Sigmoid colon (tissue), 6 donors: ENCODE measurements at regions not wholly inside any gene's neighbourhood (a gene's known extent, or its start where the extent isn't known, plus 50 kb on each side); places are given as distances from the start of the nearest gene placed in this dataset.

ENCODE experiments used
- DNase-seq: peaks from one replicate; pipeline ENCODE4 v3.0.0-alpha.2; 2019
- H3K27ac ChIP-seq, 4 donors: fragments of 200-600 bp; sonication (generic); one replicate each; pipeline ENCODE4 v1.5.1; 2016 to 2019; ENCODE audit warnings: mild to moderate bottlenecking in 1 of 4
- H3K27me3 ChIP-seq, 3 donors: fragments of 200-600 bp; sonication (generic); one replicate each; pipeline ENCODE4 v1.5.1; 2019; ENCODE audit warnings: mild to moderate bottlenecking in 1 of 3
- H3K36me3 ChIP-seq, 4 donors: fragments of 200-600 bp; sonication (generic); one replicate each; pipeline ENCODE4 v1.5.1; 2016 to 2019
- H3K4me1 ChIP-seq, 4 donors: fragments of 200-600 bp; sonication (generic); one replicate each; pipeline ENCODE4 v1.5.1; 2017 to 2019
- H3K4me3 ChIP-seq, 4 donors: fragments of 200-600 bp; sonication (generic); one replicate each; pipeline ENCODE4 v1.5.1; 2017 to 2019; ENCODE audit warnings: mild to moderate bottlenecking in 2 of 4, moderate library complexity in 1 of 4
- H3K9me3 ChIP-seq, 4 donors: fragments of 200-600 bp in 3 of 4; sonication (generic) in 3 of 4; one replicate each; pipeline versions ENCODE4 v1.5.1 to v1.6.1; 2013 to 2019
- EP300 ChIP-seq, 4 donors: sonication (generic); formaldehyde crosslinking; IDR thresholded peaks; one replicate each; pipeline ENCODE4 v1.6.1; 2017; ENCODE audit warnings: antibody characterized with exemption in 4 of 4
- POLR2A ChIP-seq, 2 donors: fragments of 450-650 bp; IDR thresholded peaks; one replicate each; pipeline ENCODE4 v1.6.1; 2016; ENCODE audit warnings: antibody characterized with exemption in 2 of 2, mild to moderate bottlenecking in 2 of 2, moderate library complexity in 2 of 2
- POLR2AphosphoS5 ChIP-seq, 4 donors: sonication (generic); formaldehyde crosslinking; IDR thresholded peaks; one replicate each; pipeline ENCODE4 v1.6.1; 2017; ENCODE audit warnings: antibody characterized with exemption in 4 of 4
- WGBS, 2 donors: extraction: QIAGEN DNeasy Blood & Tissue Kit; methylation state at CpG; one replicate each; pipeline ENCODE4 v1.1.7; 2013; 5-methylcytosine and 5-hydroxymethylcytosine counted together
- intact Hi-C: fragments of 100-400 bp; cut with DNase I; formaldehyde crosslinking; loops from one replicate; pipeline ENCODE4 v1.15.1; 2023
- TF ChIP-seq, protein P1 (sequence below), 4 experiments: fragments of 450-650 bp in 3 of 4; fragments of 200-600 bp in 1 of 4; IDR thresholded peaks; one replicate each; pipeline ENCODE4 v1.5.1; 2016 to 2019; ENCODE audit warnings: antibody characterized with exemption in 4 of 4, mild to moderate bottlenecking in 3 of 4, moderate library complexity in 2 of 4
- donor health status: healthy with polysubstance abuse.
- donor health status: healthy.

DNA sequence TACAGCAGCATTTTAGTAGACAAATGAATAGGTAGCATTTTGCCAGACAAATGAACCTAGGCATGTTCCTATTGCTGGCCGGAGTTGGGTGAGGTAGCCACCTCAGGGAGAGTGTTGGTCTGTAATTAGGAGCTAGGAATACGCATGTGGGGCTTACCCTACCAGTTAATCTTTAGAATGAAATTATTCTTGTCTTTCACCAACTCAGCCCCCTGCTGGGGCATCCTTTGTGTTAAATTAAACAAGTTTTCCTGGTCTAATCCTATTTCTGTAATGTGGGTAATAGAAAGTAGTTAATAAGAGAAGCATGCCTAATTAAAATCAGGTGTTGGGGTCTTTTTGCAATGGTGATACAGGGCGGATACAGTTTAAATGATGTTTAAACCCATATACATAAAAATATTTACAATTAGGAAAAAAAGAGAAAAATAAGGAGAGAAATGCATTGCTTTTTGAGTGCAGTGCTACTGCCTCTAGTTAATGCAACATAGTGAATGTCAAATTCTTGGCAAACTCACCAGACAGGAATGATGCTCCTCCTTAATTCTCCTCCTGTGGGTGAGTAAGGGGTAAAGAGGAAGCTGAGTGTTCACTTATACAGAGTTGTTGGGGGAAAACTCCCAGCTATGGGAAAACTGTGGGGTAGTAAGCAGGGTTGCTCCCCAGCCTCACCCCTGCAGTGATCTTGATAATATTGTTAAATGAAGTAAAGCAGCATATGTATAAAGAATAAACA, 276.4 kb upstream of the EDNRB start:
- WGBS, 2 donors = 86 to 92% methylated on average over 3 of the region's 3 CpGs
- intact Hi-C loops = no loop called here
- H3K27ac ChIP-seq = no peak overlapping the region
- H3K27me3 ChIP-seq = peaks cover 0 to 3% (median 0%) of the 10 kb centered on the region in 3 donors
- H3K36me3 ChIP-seq = no peaks in the 10 kb centered on the region
- DNase-seq = no peak
- H3K4me3 ChIP-seq = no peak overlapping the region
- no peaks in the 10 kb centered on the region for H3K4me1 ChIP-seq
- no peaks in the 10 kb centered on the region for H3K9me3 ChIP-seq
- TF ChIP-seq EP300 (IDR thresholded peaks at IDR 0.05) = no peak
- no peak for TF ChIP-seq POLR2AphosphoS5 (IDR thresholded peaks at IDR 0.05)
- TF ChIP-seq POLR2A (IDR thresholded peaks at IDR 0.05) = no peak
- TF ChIP-seq, protein P1, sequence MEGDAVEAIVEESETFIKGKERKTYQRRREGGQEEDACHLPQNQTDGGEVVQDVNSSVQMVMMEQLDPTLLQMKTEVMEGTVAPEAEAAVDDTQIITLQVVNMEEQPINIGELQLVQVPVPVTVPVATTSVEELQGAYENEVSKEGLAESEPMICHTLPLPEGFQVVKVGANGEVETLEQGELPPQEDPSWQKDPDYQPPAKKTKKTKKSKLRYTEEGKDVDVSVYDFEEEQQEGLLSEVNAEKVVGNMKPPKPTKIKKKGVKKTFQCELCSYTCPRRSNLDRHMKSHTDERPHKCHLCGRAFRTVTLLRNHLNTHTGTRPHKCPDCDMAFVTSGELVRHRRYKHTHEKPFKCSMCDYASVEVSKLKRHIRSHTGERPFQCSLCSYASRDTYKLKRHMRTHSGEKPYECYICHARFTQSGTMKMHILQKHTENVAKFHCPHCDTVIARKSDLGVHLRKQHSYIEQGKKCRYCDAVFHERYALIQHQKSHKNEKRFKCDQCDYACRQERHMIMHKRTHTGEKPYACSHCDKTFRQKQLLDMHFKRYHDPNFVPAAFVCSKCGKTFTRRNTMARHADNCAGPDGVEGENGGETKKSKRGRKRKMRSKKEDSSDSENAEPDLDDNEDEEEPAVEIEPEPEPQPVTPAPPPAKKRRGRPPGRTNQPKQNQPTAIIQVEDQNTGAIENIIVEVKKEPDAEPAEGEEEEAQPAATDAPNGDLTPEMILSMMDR (IDR thresholded peaks at IDR 0.05) = no peak

DNA sequence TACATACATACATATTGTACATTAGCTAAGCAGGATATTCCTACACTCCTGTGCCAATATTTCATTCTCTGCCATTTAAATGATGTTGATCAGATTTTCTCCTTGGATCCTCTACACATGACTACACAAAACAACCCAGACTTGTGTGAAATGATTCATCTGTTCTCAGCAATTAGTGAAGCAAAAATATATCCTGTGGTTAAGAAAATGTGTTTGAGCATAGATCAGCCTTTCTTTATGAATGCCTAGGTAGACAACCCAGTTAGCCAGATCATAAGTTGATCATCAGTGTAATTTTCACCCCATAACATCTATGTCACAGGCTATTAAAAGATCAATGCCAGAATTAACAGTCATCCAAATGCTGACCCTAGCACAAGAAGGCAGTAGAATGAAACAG, 275.2 kb upstream of the EDNRB start:
- Histone ChIP-seq H3K27me3 (peaks cover 0 to 3% (median 0%) of the 10 kb centered on the region in 3 donors), H3K36me3 (no peaks in the 10 kb centered on the region), H3K4me3 (no peak overlapping the region), H3K4me1 (no peaks in the 10 kb centered on the region), H3K27ac (no peak overlapping the region), H3K9me3 (no peaks in the 10 kb centered on the region)
- intact Hi-C loops = no loop called here
- DNase-seq = no peak
- TF ChIP-seq POLR2AphosphoS5 (IDR thresholded peaks at IDR 0.05) = no peak
- TF ChIP-seq, protein P1 (IDR thresholded peaks at IDR 0.05) = no peak
- TF ChIP-seq POLR2A (IDR thresholded peaks at IDR 0.05) = no peak
- no peak for TF ChIP-seq EP300 (IDR thresholded peaks at IDR 0.05)

DNA sequence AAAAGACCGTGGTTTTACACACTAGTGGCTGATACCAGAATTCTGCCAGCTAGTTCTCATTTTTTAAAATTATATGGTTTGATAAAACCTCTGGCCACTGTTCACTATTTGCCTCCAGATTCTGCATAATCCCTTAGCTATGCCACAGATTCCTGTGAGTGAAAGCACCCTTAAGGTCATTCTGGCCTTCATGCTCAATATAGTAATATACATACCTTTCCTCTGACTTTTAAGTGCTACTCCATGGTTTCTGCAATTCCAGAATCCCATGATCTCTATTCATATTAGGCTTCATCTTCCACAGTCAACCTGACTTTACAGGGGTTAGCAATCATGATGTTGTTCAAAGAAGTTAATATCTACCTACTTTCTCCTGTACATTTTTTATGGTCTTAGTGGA, 274.1 kb upstream of the EDNRB start:
- intact Hi-C loops = no loop called here
- no peak for DNase-seq
- no peaks in the 10 kb centered on the region for H3K36me3 ChIP-seq

DNA sequence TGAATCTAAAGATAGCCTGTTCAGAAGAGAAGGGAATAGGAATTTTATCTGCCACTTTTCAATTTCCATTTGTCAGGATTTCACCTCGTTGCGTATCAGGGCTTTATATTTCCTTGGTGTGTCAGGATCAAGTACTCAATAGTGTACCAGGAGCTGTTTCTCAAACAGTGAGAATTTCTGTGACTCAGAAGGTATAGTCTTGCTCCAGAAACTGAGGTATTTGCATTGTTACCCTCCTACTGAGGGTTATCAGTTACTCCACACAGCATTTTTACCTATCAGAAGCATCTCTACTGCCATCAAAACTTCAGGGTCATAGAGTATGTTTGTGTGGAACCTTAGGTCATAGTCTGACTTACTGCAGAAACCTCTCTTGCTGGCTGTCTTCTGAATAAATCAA, 271.7 kb upstream of the EDNRB start:
- TF ChIP-seq EP300 (IDR thresholded peaks at IDR 0.05) (no peak), POLR2A (IDR thresholded peaks at IDR 0.05) (no peak), POLR2AphosphoS5 (IDR thresholded peaks at IDR 0.05) (no peak)
- TF ChIP-seq, protein P1 (IDR thresholded peaks at IDR 0.05) = no peak
- H3K27ac ChIP-seq = no peak overlapping the region
- H3K27me3 ChIP-seq = peaks cover 0 to 3% (median 0%) of the 10 kb centered on the region in 3 donors
- 67 to 85% methylated on average over 2 of the region's 2 CpGs for WGBS, 2 donors
- no peaks in the 10 kb centered on the region for H3K36me3 ChIP-seq
- intact Hi-C loops = no loop called here
- H3K4me1 ChIP-seq = no peaks in the 10 kb centered on the region
- DNase-seq = no peak
- H3K4me3 ChIP-seq = no peak overlapping the region
- H3K9me3 ChIP-seq = no peaks in the 10 kb centered on the region

More for the DNA sequence above, 274.1 kb upstream of the EDNRB start:
- TF ChIP-seq POLR2AphosphoS5 (IDR thresholded peaks at IDR 0.05) = no peak
- TF ChIP-seq POLR2A (IDR thresholded peaks at IDR 0.05) = no peak
- no peak for TF ChIP-seq EP300 (IDR thresholded peaks at IDR 0.05)
- TF ChIP-seq, protein P1 (IDR thresholded peaks at IDR 0.05) = no peak
- Histone ChIP-seq H3K4me1 (no peaks in the 10 kb centered on the region), H3K27me3 (peaks cover 0 to 3% (median 0%) of the 10 kb centered on the region in 3 donors), H3K9me3 (no peaks in the 10 kb centered on the region), H3K27ac (no peak overlapping the region), H3K4me3 (no peak overlapping the region)
- WGBS, 2 donors = 0 to 46% methylated on average over 1 of the region's 1 CpG

DNA sequence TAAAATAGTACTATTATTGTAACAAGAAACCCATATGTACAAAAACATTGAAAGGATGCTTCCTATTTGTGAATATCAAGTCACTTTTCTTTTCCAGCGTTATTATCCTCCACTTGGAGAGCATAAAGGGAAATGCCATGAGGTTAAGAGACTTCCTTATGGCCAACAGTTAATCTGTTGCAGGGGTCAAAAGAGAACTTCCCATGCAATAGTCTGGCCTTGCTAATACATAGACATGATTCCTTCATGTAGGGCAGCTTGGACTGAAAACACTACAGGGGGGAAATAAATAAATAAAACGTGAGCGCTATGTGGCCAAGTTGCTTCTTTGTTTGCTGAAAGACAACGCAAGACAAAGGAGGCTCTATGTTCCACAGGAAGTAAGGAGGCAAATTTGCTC, 269.1 kb upstream of the EDNRB start:
- Histone ChIP-seq H3K27me3 (no peaks in the 10 kb centered on the region), H3K4me1 (no peaks in the 10 kb centered on the region), H3K9me3 (no peaks in the 10 kb centered on the region), H3K27ac (no peak overlapping the region), H3K4me3 (no peak overlapping the region), H3K36me3 (no peaks in the 10 kb centered on the region)
- 26 to 62% methylated on average over 4 of the region's 4 CpGs for WGBS, 2 donors
- no peak for DNase-seq
- TF ChIP-seq, protein P1 (IDR thresholded peaks at IDR 0.05) = no peak
- TF ChIP-seq POLR2A (IDR thresholded peaks at IDR 0.05) = no peak
- no peak for TF ChIP-seq EP300 (IDR thresholded peaks at IDR 0.05)
- no peak for TF ChIP-seq POLR2AphosphoS5 (IDR thresholded peaks at IDR 0.05)
- intact Hi-C loops = no loop called here
